Skeletal muscle cell (primary cell): ENCODE measurements at regions not wholly inside any gene's neighbourhood (a gene's known extent, or its start where the extent isn't known, plus 50 kb on each side); places are given as distances from the start of the nearest gene placed in this dataset.

Experiments used
- DNase-seq: peaks from one replicate; pipeline ENCODE4 v3.0.0-alpha.2; 2010; ENCODE audit warnings: low read depth
- H3K4me3 ChIP-seq: 2 replicates; pipeline ENCODE4 v1.5.1; 2011; ENCODE audit warnings: low read depth, mild to moderate bottlenecking, control low read depth, low read length, moderate library complexity

GRCh38 chr7:124692425-124692824 is 73.2 kb downstream of the GPR37 start:
- DNase-seq = no peak
- H3K4me3 ChIP-seq = no peak overlapping the region

GRCh38 chr7:124690840-124691239 is 74.8 kb downstream of the GPR37 start:
- no peak for DNase-seq
- H3K4me3 ChIP-seq = no peak overlapping the region

GRCh38 chr7:124689931-124690330 is 75.7 kb downstream of the GPR37 start:
- DNase-seq = no peak

GRCh38 chr7:124689523-124689922 is 76.1 kb downstream of the GPR37 start:
- no peak overlapping the region for H3K4me3 ChIP-seq
- no peak for DNase-seq

More at GRCh38 chr7:124689931-124690330, 75.7 kb downstream of the GPR37 start:
- no peak overlapping the region for H3K4me3 ChIP-seq

- no peak overlapping the region for H3K4me3 ChIP-seq
- DNase-seq = no peak
These were observed 76.6 kb downstream of the GPR37 start for GRCh38 chr7:124688991-124689390.

GRCh38 chr7:124686543-124687171 is 78.9 kb downstream of the GPR37 start:
- DNase-seq = no peak
- no peak overlapping the region for H3K4me3 ChIP-seq

GRCh38 chr7:124681946-124682345 is 83.6 kb downstream of the GPR37 start:
- no peak overlapping the region for H3K4me3 ChIP-seq
- no peak for DNase-seq

- H3K4me3 ChIP-seq = no peak overlapping the region
- no peak for DNase-seq
These were observed 85.3 kb downstream of the GPR37 start for GRCh38 chr7:124680304-124680703.

GRCh38 chr7:124679586-124680225 is 85.9 kb downstream of the GPR37 start:
- H3K4me3 ChIP-seq = no peak overlapping the region
- no peak for DNase-seq

- no peak for DNase-seq
- H3K4me3 ChIP-seq = no peak overlapping the region
These were observed 86.4 kb downstream of the GPR37 start for GRCh38 chr7:124679146-124679545.

GRCh38 chr7:124674451-124674850 is 91.1 kb downstream of the GPR37 start:
- no peak for DNase-seq
- H3K4me3 ChIP-seq = no peak overlapping the region

- no peak overlapping the region for H3K4me3 ChIP-seq
- no peak for DNase-seq
These were observed 93.6 kb downstream of the GPR37 start for GRCh38 chr7:124672011-124672410.

- DNase-seq = no peak
- no peak overlapping the region for H3K4me3 ChIP-seq
These were observed 98.1 kb downstream of the GPR37 start for GRCh38 chr7:124667312-124668153.

- no peak for DNase-seq
- no peak overlapping the region for H3K4me3 ChIP-seq
These were observed 102.7 kb downstream of the GPR37 start for GRCh38 chr7:124662937-124663336.

- no peak for DNase-seq
- no peak overlapping the region for H3K4me3 ChIP-seq
These were observed 103.2 kb downstream of the GPR37 start for GRCh38 chr7:124662372-124662771.

GRCh38 chr7:124655990-124656389 is 109.6 kb downstream of the GPR37 start:
- DNase-seq = no peak
- H3K4me3 ChIP-seq = no peak overlapping the region

- no peak for DNase-seq
- no peak overlapping the region for H3K4me3 ChIP-seq
These were observed 113.4 kb downstream of the GPR37 start for GRCh38 chr7:124652237-124652636.

GRCh38 chr7:124651136-124651535 is 114.5 kb downstream of the GPR37 start:
- no peak overlapping the region for H3K4me3 ChIP-seq
- no peak for DNase-seq

- no peak overlapping the region for H3K4me3 ChIP-seq
- DNase-seq = no peak
These were observed 116.1 kb downstream of the GPR37 start for GRCh38 chr7:124649397-124650014.

GRCh38 chr7:124647630-124648306 is 117.8 kb downstream of the GPR37 start:
- H3K4me3 ChIP-seq = no peak overlapping the region
- DNase-seq = no peak
